GM20431 (cell line): ENCODE measurements at regions not wholly inside any gene's neighbourhood (a gene's known extent, or its start where the extent isn't known, plus 50 kb on each side); places are given as distances from the start of the nearest gene placed in this dataset.

Experiments used
- in situ Hi-C: fragments of 300-500 bp; cut with MseI, MboI; formaldehyde crosslinking; loops from one replicate; pipeline ENCODE4 v1.15.0; 2020; ENCODE audit warnings: low sequenced_read_pairs; ENCODE audit not compliant: unreplicated experiment

DNA sequence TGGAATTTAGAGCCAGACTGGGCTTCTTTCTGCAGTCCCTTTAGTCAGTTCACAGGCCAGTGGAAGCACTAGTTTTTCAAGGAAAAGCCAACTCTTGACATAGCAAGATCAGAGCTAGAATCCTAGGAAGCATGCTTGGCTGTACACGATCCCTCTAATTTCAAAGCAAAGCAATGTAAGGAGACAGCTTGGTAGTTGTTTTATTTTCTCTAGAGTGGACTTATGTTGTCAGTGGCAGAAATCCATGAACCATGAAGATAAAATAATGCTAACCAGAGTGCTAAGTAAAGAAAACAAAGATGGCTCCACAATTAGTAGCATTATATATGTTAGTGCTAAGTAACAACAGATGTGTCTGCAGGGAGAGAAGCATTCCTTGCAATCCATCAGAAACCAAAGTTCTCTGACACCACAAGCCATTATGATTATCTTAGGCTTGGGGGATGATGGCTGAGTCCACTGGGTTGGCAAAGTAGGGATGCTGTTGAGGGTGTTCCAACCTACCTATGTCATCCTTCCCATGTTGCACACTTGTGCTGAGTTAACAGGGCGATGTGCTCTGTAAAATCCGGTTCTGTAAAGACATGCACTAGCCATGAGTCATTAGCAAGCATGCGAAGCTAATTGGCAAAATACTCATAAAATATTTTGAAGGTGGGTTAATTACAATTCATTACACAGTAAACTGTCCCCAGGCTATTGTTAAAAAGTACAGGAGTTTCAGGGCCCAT lies 115.2 kb downstream of the BMP2 start:
- in situ Hi-C loops = no loop called here

DNA sequence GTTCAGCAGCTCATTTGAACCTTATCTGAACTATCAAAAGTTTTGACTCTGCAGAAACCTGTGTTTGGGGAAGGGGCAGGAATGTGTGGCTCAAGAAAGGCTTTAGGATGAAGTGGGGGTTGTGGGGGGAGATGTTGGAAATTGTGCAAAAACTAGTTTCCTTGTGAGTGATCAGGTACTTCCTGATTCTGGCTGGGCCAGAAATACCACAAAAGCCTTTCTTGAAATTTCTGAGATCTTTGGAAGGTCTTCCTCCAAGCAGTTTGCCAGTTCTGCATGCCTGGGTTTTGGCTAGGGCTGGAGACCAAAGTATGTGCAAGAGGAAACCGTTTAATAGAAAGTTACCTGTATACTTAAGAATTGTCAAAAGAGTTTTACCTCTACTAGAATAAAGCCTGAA lies 116.6 kb downstream of the BMP2 start:
- in situ Hi-C loops = no loop called here

DNA sequence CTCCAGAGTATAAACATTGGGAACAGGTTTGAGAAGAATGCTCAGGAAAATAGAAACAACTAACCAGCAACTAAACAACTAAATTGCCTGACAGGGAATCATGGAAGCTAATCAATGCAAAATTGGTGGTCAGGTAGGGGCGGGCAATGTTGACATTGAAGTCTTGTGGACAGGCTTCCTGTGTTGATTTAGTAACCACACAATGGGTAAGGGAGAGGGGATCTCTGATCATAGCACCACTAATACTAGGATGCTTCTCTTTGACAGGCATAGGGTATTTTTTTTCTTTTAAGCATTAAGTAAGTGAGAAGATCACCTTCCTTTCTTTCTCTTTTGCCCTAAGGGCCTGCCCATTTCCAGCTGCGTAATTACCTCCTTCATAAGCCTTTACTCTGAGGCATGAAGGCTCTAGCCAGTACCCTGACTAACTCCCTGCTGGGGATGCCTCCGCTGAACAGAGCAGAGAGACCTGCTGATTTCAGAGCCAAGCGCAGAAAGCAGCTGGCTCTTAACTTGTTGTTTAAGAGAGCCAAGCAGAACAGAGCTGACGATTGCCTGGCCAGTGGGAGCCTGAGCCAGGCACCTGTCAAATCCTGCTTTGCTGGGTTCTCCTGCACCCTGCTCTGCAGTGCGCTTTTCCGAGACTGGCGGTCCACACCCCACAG lies 118.7 kb downstream of the BMP2 start:
- in situ Hi-C loops = no loop called here

DNA sequence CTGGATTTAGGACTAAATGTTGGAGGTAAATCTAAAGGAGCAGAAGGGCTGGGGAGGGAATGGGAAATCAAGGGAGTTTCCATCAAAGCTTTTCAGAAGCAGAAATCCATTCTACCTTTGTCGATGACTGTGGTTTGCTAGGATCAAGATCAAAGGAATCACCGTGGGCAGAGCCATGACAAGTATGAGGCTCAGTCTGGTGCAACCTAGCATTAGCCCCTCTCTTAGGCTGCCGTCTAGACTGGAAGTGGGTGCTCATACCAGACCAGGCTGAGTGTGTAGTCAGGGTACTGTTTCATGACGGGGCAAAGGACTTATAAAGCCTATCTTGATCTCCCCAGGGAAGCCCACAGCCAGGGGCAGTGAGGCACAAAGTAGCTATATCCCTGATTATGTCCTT lies 120.5 kb downstream of the BMP2 start:
- in situ Hi-C loops = no loop called here

DNA sequence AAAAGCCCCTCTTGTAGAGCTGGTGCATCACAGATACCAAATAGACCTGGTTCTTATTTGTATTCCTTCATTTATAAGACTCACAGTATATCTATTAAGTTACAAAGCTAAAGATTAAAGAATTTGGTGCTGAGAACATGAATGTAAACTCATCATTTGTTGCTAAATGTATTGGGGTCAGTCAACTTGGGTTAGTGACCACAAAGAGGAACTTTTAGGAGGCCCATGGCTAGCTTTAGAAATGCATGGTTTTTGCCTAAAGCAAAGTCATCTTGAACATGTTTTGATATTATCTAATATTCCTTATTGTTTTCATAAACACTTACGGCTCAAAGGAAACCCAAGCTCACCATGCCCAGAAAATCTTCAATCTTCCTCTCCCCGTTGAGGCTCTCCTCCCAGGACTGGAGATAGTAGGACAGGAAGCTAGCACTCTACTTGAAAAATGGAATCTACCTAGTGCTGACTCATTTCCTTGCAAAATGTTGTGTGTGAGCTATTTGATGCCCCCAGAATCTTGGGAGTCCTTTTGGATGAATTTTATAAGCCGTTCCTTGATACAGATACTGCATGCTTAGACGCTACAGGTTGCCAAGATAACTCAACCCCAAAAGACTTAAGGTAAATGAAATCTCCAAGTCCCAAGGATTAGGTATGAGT lies 121.4 kb downstream of the BMP2 start:
- in situ Hi-C loops = no loop called here

DNA sequence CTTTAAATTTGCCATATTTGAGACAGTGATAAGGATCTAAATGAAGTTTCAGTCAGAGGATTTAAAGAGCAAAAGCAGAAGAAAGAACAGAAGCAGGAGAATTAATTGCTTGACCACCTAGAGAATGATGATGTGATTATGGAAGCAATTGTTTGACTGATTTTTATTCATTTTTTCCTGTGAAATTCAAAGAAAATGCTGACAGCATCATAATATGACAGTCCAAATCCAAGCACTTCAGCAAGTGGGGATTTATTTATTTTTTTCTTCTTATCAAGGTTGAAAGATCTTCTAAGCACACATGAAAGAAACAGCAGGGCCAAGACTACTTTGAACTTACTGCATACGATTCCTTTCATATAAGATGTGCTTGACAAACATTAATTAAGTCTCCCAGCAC lies 125.2 kb downstream of the BMP2 start:
- in situ Hi-C loops = no loop called here

DNA sequence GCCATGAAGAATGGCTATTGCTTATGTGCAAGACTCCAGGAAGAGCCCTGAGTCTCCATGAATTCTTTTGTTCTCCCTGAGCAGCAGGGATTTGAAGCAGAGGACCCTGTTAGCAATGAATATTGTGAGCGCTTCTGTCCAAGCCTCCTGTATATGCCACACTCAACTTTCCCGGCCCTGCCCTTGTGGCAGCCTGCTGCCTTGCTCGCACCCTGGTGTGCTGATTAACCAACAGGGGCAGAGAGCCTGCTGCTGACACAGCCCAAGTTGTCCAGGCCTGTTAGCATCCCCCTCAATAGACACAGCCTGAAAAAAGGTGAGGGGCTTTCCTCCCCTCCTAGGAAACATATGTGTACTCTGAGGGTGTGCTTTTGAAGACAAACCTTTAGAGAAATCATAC lies 131.4 kb downstream of the BMP2 start:
- in situ Hi-C loops = no loop called here

DNA sequence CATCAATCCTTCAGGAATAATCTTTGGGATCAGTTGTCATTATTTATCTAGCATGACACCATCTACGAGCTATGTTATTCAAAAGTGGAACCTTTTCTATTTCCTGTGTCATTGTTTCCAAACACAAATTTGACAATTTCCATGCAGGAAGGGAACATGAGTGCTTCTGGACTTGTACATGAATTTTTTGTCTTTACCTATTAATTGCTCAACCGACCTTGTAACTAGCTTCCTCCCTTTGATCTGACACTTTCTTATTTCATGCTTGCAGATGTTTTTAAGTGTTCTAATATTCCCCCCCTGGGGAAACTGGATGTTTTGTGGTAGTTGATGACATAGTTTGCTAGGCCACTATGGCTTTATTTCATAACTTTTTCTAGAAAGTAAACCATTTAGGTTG lies 139.4 kb downstream of the BMP2 start:
- in situ Hi-C loops = no loop called here

DNA sequence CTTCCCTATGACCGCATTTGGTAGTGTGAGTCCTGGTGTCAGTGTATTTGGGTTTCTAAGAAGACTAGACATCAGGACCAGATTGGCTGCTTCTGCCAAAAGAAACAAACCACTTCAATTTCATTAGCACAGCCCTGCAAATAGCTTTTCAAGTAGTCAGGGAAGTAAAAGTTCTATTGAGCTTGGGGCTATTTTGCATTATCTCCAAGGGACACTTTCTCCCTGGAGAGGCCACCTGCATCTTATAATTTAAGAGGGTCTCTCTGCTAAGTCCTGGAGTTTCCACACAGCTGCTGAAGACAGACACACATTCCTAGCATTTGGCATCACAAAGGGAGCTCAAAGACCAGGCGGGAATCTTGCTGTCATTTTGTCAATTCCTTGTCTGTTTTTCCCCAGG lies 141.2 kb downstream of the BMP2 start:
- in situ Hi-C loops = no loop called here

DNA sequence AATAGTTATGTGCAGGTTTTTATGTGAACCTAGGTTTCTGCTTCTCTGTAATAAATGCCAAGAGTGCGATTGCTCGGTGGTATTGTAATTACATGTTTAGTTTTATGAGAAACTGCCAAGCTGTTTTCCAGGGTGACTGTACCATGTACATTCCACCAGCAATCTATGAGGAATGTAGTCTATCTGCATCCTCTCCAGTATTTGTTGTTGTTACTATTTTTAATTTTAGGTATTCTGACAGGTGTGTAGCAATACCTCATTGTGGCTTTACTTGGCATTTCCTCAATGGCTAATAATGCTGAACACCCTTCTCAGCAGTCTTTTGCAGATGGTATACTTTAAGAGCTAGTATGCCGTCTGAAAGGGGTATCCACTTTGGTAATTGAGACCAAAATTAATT lies 142.1 kb downstream of the BMP2 start:
- in situ Hi-C loops = no loop called here

DNA sequence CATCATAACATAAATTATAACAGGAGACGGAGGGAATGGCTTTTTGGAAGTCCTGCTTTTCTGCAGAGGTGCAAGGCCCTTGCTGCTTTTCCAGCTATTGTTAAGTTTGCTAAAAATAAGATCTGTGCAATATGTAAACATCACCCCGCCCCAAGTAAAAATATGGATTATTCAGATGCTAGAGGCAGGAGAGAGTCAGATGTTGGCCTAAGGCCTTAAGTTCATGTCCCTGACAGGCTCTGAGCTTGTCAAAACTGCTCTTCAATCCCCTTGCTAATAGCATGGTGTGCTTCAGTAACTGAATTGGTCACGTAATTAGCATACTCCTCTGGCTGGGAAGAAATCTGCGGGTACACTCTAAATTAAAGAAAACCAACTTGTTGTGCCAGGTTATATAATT lies 147.5 kb downstream of the BMP2 start:
- in situ Hi-C loops = no loop called here

DNA sequence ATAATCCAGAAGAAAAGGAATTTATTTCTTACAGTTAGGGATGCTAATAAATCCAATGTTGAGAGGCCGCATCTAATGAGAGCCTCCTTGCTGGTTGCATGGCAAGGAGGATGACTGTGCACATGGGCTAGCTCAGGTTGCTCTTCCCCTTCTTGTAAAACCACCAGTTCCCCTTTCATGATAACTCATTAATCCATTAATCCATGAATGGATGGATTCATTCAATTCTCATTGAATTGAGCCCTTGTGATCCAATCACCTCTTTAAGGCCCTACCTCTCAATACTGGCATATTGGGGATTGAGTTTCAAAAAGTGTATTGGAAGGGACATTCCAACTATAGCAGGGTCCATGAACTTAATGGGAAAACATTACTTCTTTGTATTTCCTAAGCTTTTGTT lies 149.5 kb downstream of the BMP2 start:
- in situ Hi-C loops = no loop called here

DNA sequence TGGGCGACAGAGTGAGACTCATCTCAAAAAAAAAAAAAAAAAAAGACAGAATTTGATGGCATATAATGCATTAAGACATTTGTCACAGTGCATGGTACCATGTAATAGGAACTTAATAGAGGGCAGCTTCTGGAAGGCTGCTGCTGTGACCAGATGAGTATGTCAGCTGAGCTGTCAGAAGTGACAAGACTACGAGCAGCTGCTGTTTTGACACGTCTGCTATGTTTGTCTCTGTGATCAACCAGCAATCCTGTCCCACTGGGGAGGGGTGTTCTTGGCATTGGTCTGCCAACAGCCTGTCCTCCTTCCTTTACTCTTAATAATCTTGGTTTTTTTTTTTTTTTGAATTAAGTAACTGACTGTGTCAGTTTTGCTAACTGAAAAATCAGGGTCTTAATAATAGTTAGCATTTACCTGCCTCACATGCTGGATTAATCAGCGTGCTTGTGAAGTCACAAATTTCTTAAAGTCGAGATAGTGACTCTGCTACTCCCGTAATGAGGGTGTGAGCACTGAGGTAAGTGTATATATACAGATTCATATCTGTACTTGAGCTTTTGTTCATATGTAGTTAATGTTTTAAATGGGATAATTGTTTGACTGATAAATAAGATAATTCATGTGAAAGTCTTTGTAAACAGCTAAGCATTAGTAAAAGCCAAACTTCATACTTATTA lies 152.4 kb downstream of the BMP2 start:
- in situ Hi-C loops = no loop called here

DNA sequence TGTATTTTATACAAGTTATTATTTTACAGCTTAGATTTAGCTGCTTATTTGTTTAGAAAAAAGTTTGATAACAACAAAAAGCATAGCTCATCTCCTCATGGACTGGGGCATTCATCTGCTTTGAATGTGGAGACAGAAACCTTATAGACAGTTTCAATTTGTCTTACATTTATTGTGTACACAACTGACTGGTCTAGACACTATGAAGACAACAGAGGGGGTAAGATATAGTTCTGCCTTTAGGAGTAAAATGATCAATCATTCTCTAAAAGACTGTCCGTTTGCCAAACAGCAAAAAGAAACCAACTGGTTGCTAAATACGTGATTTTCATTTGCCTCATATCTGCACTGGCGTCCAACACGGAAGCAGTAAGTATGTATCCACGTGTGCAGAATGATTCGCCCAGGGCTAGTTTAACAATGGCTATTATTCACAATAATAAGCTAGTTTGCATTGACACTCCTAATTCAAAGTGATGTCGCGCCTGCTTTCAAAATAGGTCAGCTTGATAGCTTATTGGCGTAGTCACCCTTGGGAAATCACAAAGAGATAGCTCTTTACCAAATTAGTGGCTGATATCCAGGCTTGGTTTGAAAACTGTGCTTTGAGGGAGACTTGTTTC lies 153.6 kb downstream of the BMP2 start:
- in situ Hi-C loops = no loop called here

DNA sequence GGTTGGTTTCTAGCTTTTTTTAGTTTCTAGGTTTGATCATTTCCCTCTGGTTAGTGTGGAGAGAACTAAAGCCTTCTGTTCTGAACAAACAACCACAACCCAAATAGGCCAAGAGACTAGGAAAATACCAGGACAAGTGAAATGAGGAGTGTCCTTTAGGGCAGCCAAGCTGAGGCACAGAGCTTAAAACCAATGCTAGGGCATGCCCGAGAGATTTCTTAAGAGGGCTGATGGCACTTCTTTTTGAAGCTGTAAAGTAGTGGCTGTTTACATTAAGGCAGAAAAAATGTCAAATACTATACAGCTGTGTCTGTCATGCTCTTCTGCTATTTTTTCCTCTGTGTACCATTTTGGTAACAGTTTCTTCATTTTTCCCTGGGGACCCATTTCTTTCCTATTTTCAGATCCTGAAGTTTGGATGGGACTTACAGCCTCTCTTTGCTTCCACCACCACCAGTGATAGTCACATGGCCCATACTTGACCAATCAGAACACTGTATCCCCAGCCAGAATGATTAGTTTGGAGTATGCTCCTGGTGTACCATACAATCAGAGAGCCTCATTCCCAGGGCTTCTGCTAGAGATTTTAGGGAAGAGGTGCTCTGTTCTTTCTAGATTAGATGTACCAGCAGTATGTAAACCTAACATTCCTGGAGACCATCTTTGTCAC lies 154.4 kb downstream of the BMP2 start:
- in situ Hi-C loops = no loop called here

DNA sequence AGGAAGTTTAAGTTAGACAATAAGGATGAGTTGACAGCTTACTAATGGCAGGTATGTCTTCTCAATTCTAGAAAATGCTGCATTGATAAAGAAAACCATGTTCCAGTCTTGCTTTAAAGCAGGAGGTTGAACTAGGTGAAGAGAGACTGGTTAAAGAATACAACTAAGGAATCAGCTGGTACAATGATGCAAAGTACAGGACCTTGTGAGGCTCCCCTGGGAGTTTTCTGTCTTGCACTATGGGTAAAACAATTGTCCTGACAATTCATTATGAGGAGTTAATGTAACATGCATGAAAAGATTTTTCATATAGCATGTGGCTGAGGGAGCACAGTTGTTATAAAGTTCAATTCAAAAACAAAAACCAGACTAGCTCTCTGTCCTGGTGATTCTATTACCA lies 157.2 kb downstream of the BMP2 start:
- in situ Hi-C loops = no loop called here

DNA sequence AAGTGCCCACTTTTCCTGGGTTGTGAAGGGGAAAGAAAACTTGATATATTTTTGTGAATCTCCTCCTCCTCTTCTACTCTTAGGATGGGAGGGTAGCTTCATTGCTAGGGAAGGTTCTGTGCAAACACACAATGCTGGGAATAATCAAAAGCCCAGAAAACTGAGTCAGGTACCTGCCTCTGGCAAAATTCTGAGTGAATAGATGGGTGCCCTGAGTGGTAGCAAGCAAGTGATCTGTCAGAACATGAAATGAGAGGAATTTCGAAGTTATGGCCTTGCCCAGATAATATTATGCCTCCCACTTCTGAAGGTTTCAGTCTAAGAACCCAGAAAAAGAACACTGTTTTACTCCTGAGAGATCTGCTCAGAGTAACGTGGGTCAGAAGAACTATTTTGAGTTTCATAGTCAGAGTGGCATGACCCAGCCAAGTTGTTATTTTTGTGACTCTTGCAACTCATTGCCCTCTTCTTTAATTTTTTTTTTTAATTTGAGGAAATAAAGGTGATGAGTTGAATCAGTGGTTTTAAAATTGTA lies 158.3 kb downstream of the BMP2 start:
- in situ Hi-C loops = no loop called here

DNA sequence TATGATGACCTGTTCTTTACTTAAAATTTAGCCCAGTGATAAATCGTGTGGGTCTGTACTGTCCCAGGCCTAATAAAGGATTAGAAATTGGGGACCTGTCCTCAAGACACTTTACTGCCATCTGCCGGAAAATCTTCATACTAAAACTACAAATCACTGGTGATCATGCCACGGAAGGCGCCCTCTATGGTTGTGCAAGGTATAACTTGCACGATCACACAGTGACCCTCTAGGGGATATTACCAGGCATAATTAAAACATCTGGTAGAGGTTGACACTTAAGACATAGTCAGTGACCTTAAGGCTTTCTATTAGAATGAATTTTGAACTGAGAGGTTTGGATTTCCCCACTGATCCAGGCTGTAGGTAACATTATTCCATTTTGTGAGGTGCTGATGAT lies 172.6 kb downstream of the BMP2 start:
- in situ Hi-C loops = no loop called here

DNA sequence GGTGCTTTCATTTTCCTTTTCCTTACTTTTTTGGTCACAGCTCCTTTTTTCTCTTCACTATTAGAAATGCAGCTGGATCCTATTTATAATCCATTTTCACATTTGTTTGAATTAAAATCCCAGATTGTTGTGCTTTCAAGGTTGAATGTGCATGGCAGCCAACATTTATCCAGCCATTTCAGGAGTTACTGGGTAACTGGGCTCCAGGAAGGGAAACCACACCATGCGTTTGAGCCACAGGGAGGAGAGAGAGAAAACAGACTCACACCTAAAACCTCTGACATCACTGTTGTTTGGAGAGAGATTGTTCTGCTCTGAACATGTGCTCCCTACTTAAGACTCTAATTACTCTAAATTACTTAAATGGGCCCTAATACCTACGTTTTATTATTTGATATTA lies 173.4 kb downstream of the BMP2 start:
- in situ Hi-C loops = no loop called here

DNA sequence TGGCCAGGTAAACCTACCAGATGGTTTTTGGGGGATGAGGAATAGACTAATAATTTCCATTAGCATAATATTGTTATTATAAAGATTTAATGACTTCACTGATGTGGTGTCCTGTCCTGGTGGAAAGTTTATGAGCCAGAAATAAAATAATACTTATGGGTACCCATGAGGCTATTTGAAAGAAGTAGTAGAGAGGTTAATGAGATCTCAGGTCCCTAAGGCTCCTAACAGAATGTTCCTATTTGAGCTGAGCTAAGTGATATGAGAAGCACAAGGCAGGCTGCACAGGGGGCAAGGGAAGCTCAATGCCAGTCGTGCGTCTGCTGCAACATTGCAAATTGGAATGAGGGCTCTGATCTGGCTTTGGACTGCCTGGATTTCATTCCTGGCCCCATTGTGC lies 174.1 kb downstream of the BMP2 start:
- in situ Hi-C loops = no loop called here
